Stimulated activated CD8-positive, alpha-beta memory T cell treated with anti-CD3 and anti-CD28 coated beads, Interleukin-15, amount 100 ng/mL, for 48 hours (primary cell): ENCODE measurements at regions not wholly inside any gene's neighbourhood (a gene's known extent, or its start where the extent isn't known, plus 50 kb on each side); places are given as distances from the start of the nearest gene placed in this dataset.

ENCODE experiments used
- DNase-seq, 2 donors: peaks; one replicate each; pipeline ENCODE4 v3.0.0-alpha.2; 2020; ENCODE audit warnings: low read depth in 2 of 2

GRCh38 chr19:28024920-28025319 is 1188.0 kb downstream of the UQCRFS1 start:
- DNase-seq: no peak

DNA sequence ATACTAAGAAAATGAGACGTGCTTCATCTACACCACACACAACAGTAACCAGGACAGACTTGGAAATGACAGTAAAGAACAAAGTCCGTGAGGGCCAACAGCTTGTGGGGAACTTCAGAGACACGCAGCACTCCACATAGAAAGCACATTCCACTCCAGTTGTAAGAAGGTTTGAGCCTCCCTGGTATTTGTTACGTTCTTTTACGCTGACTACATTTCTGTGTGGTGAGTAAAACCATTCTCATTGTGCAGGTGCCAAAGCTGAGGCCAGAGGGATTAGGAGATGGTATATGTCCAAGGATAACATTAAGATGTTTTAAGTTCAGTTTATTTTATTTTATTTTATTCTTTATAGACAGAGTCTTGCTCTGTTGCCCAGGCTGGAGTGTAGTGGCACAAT is 1189.9 kb downstream of the UQCRFS1 start:
- no peak for DNase-seq

DNA sequence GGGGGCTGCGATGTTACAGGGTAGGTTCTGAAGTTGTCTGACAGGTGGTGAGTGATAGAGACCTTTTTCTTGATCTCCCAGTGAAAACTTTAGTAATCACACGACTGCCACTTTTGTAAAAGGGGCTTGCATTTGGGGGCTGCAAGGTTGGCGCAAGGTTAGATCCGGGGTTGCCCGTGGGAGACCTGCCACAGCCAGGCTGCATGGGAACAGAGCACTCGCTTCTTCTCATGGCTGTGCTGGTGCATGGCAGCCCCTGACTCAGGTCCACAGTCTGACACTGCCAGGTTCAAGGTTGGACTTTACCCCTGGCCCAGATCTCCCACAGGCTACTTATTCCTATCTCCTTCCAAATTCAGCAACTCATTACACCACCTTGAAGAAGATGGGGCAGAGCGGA is 1190.4 kb downstream of the UQCRFS1 start:
- no peak for DNase-seq

DNA sequence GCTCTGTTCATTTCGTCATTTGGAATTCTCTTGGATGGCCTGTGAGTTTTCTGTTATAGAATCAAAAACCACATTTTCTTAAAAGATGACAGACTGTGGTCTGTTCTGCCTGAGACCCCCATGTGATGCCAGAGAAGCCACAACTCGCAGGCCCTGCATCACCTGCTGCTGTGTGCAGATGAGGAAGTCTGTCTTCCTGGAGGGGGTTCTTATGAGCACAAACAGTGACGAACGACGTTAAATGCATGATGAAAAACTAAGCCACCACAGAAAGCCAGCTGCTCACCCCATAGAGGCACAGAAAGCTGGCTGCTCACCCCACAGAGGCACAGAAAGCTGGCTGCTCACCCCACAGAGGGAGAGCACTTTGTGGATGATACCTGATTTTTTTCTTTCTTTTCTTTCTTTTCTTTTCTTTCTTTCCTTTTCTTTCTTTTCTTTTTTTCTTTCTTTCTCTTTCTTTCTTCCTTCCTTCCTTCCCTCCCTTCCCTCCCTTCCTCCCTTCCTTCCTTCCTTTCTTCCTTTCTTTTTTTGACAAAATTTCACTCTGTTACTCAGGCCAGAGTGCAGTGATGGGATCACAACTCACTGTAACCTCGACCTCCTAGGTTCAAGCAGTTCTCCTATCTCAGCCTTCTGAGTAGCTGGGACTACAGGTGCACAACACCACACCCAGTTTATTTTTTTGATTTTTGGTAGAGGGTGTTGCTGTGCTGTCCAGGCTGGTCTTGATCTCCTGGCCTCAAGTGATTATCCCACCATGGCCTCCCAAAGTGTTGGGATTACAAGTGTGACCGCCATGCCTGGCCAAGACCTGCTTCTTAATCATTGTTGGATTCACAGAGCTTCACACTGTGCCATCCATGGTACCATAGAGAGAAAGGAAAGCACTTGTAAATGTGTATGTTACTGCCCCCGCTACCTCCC is 1191.4 kb downstream of the UQCRFS1 start:
- no peak for DNase-seq

DNA sequence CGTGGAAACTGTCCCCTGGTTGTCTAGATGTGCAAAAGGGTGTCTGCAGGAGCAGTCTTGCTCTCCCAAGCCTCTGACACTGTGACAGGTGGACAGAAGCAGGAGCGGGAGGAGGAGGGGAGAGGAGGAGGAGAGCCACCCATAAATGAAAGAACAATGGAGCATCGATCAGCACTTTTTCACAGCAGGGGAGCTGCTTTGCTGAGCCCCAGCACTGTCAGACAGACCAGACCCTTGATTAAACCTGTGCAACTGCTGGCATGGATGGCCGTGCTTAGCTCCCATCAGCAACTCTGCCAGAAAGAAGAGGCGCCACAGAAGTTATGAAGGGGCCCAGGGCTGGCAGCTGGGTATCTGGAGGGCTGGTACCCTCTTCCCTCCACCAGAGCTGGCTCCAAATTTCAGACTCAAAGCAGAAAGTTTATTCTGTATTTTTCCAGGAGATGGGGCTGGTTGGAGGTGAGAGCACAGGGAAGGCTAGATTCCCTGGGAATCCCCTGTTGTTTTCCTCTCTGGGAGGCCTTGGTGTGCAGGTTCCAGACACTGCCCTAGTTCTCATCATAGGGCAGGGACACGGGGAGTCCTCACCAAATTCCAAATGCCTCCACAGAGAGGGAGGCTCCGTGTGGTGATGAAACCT is 1192.2 kb downstream of the UQCRFS1 start:
- DNase-seq: no peak

- DNase-seq: no peak
Measured at GRCh38 chr19:28019901-28020300, 1193.0 kb downstream of the UQCRFS1 start.

DNA sequence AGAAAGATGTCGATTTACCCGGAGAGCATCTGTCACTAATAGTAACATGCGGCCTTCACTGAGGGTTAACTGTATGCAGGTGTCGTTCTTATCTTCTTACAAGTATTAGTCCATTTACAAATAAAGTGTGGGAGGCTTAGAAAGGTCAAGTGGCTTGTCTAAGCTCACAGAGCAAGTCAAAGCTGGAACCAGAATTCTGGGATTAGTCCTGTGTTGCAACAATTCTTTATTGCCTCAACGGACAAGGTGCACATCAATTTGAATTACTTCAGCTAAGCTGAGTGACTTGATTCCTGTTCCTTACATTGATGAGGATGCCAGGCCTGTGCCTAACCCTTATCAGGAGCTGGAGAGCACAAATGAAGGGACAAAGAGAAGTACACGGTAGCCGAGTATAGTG is 1193.6 kb downstream of the UQCRFS1 start:
- no peak for DNase-seq

DNA sequence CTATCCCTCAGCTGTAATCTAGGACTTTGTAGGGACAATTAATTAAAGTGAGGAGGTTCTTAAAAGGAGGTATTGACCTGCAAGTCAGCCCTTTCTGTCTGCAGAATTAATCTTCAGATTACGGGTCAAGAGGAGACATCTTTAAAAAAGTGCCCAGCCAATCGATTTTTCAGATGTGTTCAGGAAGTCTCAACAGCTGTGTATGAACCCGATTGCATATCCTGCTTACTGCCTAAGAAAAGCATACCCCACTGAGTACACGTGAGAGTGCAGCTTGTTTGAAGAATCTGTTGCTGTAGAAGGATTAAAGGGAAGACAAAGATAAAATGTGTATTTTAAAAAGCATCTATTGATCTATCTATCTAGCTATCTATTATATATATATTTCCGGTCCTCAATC is 1194.5 kb downstream of the UQCRFS1 start:
- no peak for DNase-seq

- DNase-seq: no peak
Measured at GRCh38 chr19:28014615-28015405, 1198.1 kb downstream of the UQCRFS1 start.

DNA sequence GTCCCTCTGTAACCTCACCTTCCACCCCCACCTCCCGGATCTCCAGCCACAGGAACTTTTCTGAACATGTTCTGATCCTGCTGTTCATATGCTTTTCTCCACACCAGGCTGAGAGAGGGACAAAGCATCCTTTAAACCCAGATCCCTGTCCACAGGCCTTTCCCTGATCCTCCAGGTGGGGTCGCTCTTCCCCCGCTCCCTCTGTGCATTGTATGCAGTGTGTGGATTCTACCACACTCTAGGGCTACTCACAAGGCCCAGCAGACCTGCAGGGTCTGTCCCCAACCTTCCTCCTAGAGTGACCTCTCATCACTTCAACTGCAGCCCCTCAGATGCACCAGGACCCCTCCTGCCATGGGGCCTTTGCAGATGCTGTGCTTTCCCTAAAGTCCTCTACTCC is 1200.6 kb downstream of the UQCRFS1 start:
- DNase-seq: no peak

DNA sequence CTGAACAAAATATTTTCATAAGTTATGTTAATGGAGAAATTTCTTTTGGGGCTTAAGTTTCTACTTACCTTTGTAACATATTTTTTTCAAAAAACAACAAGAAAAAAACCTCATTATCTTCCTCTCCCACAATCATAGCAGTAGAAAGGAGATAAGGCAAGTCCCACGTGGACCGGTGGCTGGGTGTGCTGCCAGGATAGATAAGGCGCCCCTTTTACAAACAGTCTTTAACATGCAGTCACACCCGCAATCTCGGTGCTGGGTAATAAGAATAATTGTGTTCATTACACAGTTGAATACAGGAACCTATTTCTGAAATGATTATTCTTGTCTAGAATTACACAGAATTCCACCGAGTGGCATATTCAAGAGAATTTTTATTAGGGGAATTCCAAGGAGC is 1202.3 kb downstream of the UQCRFS1 start:
- no peak for DNase-seq

GRCh38 chr19:28009696-28010095 is 1203.3 kb downstream of the UQCRFS1 start:
- DNase-seq: no peak

DNA sequence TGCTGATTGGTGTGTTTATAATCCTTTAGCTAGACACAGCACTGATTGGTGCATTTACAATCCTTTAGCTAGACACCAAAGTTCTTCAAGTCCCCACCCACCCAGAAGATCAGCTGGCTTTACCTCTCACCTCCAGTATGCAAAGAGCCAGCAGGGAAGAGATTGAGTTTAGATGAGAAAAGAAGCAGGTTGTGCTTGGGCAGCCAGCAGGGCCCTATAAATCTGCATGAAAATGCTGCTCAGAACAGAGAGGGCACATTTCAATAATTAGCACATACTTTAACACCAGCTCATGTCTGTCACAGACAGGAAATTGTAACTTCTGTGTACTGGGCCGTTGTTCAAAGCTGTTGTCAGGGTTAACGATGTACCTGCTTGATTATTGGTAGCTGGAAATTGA is 1204.3 kb downstream of the UQCRFS1 start:
- DNase-seq: no peak

GRCh38 chr19:28003543-28003942 is 1209.4 kb downstream of the UQCRFS1 start:
- DNase-seq: no peak

DNA sequence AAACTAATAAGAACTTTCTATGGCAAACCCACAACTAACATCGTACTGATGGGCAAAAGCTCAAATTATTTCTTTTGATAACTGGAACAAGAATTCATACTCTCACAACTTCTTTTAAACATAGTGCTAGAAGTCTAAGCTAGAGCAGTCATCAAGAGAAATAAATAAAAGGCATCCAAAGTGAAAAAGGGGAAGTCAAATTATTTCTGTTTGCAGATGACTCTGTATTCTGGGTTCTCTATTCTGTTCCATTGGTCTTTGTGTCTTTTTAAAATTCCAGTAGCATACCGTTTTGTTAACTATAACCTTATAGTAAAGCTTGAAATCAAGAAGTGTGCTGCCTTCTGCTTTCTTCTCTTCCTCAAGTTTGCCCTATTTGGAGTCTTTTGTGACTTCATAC is 1215.9 kb downstream of the UQCRFS1 start:
- no peak for DNase-seq

- DNase-seq: no peak
Measured at GRCh38 chr19:27993619-27994570, 1219.1 kb downstream of the UQCRFS1 start.

- no peak for DNase-seq
Measured at GRCh38 chr19:27986299-27986698, 1226.7 kb downstream of the UQCRFS1 start.

DNA sequence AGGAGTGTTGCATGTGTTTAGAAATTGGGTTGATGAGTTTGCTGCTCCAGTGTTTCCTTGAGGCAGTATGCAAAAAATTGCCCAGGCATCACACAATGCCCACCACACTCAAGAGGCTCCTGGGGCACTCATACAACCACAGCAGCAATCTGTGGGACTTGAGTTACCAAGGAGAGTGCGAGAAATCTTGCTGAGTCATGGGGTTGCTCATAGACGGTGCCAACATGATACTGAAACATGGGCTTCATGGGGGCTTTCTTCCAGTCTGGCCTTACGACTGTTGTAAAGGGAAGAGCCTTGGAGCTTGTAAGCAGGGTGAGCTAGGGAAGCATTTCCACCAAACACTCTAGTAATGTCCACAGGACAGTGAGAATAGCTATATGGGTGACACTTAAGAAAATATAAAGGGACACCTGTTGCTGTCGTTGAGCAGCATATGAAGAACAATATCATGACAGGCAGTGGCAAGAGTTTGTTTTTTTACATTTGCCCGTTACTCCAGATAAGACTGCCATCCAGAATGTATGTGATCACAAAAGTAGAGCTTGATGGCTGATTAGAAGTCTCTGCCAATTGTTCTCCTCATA is 1237.4 kb downstream of the UQCRFS1 start:
- no peak for DNase-seq

- DNase-seq: no peak
Measured at GRCh38 chr19:27974082-27974513, 1238.9 kb downstream of the UQCRFS1 start.

DNA sequence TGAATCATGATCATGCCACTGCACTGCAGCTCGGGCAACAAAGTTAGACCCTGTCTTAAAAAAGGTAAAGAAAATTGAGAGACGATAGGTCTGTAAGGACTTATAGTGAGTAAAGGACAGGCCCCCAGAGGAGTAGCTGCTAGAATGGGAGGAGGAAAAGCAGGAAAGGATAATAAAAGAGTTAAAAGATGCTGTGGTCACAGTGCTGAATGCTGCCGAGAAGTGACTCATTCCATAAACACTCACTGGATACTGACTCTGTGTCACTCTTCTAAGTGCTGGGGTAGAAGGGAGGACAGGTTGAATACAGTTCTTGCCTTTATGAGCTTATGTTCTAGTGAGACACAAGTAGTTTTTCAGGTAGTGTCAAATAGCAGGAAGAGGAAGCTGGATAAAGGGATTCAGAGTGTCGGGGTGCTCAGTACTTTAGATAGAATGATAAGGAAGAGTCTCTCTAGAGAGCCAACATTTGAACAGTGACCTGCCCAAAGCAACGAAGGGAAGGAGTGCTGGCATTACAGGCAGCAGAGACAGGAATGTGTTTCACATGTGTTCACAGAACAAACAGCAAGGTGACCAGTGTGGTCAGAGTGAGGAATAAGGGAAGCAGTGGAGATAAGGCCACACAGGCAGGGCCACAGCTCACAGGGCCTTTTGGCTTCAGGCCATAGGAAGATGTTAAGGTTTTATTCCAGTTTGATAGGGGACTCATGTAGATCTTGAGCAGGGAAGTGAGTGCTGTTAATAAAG is 1240.5 kb downstream of the UQCRFS1 start:
- DNase-seq: no peak
